ENCODE measurements at regions not wholly inside any gene's neighbourhood (a gene's known extent, or its start where the extent isn't known, plus 50 kb on each side); places are given as distances from the start of the nearest gene placed in this dataset.

GRCh38 chr1:38697387-38697786, 162.2 kb downstream of the RRAGC start:
- TF ChIP-seq YY1 (IDR thresholded peaks at IDR 0.05; ENCODE audit: insufficient read depth, insufficient read length) (no peak), SUZ12 (IDR thresholded peaks at IDR 0.05; ENCODE audit: extremely low read depth, insufficient read depth, insufficient read length) (no peak), ZNF274 (IDR thresholded peaks at IDR 0.05; ENCODE audit: low read depth, low read length) (no peak)
- DNase-seq (ENCODE audit: low read depth, low spot score) = no peak
- Histone ChIP-seq H3K36me3 (ENCODE audit: insufficient read depth, insufficient read length, low read length) (no peaks in the 10 kb centered on the region), H3K27me3 (ENCODE audit: insufficient read depth, insufficient read length) (no peaks in the 10 kb centered on the region), H3K9ac (ENCODE audit: insufficient read length, low read depth) (no peak overlapping the region), H3K4me1 (ENCODE audit: insufficient read depth, insufficient read length) (no peaks in the 10 kb centered on the region), H3K9me3 (ENCODE audit: insufficient read depth, low read length) (no peaks in the 10 kb centered on the region), H3K4me3 (ENCODE audit: insufficient read length, low read depth) (no peak overlapping the region)

- Histone ChIP-seq H3K36me3 (ENCODE audit: insufficient read depth, insufficient read length, low read length) (no peaks in the 10 kb centered on the region), H3K9me3 (ENCODE audit: insufficient read depth, low read length) (no peaks in the 10 kb centered on the region), H3K4me1 (ENCODE audit: insufficient read depth, insufficient read length) (no peaks in the 10 kb centered on the region), H3K27me3 (ENCODE audit: insufficient read depth, insufficient read length) (no peaks in the 10 kb centered on the region), H3K4me3 (ENCODE audit: insufficient read length, low read depth) (no peak overlapping the region), H3K9ac (ENCODE audit: insufficient read length, low read depth) (no peak overlapping the region)
- TF ChIP-seq SUZ12 (IDR thresholded peaks at IDR 0.05; ENCODE audit: extremely low read depth, insufficient read depth, insufficient read length) (no peak), YY1 (IDR thresholded peaks at IDR 0.05; ENCODE audit: insufficient read depth, insufficient read length) (no peak), ZNF274 (IDR thresholded peaks at IDR 0.05; ENCODE audit: low read depth, low read length) (no peak)
- DNase-seq (ENCODE audit: low read depth, low spot score) = no peak
Measured at GRCh38 chr1:38696371-38696770, 163.2 kb downstream of the RRAGC start.

- DNase-seq (ENCODE audit: low read depth, low spot score) = no peak
- no peaks in the 10 kb centered on the region for H3K36me3 ChIP-seq (ENCODE audit: insufficient read depth, insufficient read length, low read length)
- TF ChIP-seq YY1 (IDR thresholded peaks at IDR 0.05; ENCODE audit: insufficient read depth, insufficient read length) (no peak), ZNF274 (IDR thresholded peaks at IDR 0.05; ENCODE audit: low read depth, low read length) (no peak), SUZ12 (IDR thresholded peaks at IDR 0.05; ENCODE audit: extremely low read depth, insufficient read depth, insufficient read length) (no peak)
- H3K27me3 ChIP-seq (ENCODE audit: insufficient read depth, insufficient read length) = no peaks in the 10 kb centered on the region
- no peak overlapping the region for H3K9ac ChIP-seq (ENCODE audit: insufficient read length, low read depth)
- H3K9me3 ChIP-seq (ENCODE audit: insufficient read depth, low read length) = no peaks in the 10 kb centered on the region
- H3K4me1 ChIP-seq (ENCODE audit: insufficient read depth, insufficient read length) = no peaks in the 10 kb centered on the region
- no peak overlapping the region for H3K4me3 ChIP-seq (ENCODE audit: insufficient read length, low read depth)
Measured at GRCh38 chr1:38693759-38694158, 165.8 kb downstream of the RRAGC start.

- H3K9ac ChIP-seq (ENCODE audit: insufficient read length, low read depth) = no peak overlapping the region
- DNase-seq (ENCODE audit: low read depth, low spot score) = no peak
- H3K4me1 ChIP-seq (ENCODE audit: insufficient read depth, insufficient read length) = no peaks in the 10 kb centered on the region
- no peak overlapping the region for H3K4me3 ChIP-seq (ENCODE audit: insufficient read length, low read depth)
- TF ChIP-seq ZNF274 (IDR thresholded peaks at IDR 0.05; ENCODE audit: low read depth, low read length) (no peak), SUZ12 (IDR thresholded peaks at IDR 0.05; ENCODE audit: extremely low read depth, insufficient read depth, insufficient read length) (no peak), YY1 (IDR thresholded peaks at IDR 0.05; ENCODE audit: insufficient read depth, insufficient read length) (no peak)
- H3K9me3 ChIP-seq (ENCODE audit: insufficient read depth, low read length) = no peaks in the 10 kb centered on the region
- no peaks in the 10 kb centered on the region for H3K27me3 ChIP-seq (ENCODE audit: insufficient read depth, insufficient read length)
- H3K36me3 ChIP-seq (ENCODE audit: insufficient read depth, insufficient read length, low read length) = no peaks in the 10 kb centered on the region
Measured at GRCh38 chr1:38693031-38693430, 166.5 kb downstream of the RRAGC start.

GRCh38 chr1:38690790-38691449, 168.7 kb downstream of the RRAGC start:
- Histone ChIP-seq H3K4me3 (ENCODE audit: insufficient read length, low read depth) (no peak overlapping the region), H3K9ac (ENCODE audit: insufficient read length, low read depth) (no peak overlapping the region), H3K36me3 (ENCODE audit: insufficient read depth, insufficient read length, low read length) (no peaks in the 10 kb centered on the region), H3K4me1 (ENCODE audit: insufficient read depth, insufficient read length) (no peaks in the 10 kb centered on the region), H3K27me3 (ENCODE audit: insufficient read depth, insufficient read length) (no peaks in the 10 kb centered on the region), H3K9me3 (ENCODE audit: insufficient read depth, low read length) (no peaks in the 10 kb centered on the region)
- no peak for TF ChIP-seq ZNF274 (IDR thresholded peaks at IDR 0.05; ENCODE audit: low read depth, low read length)
- TF ChIP-seq YY1 (IDR thresholded peaks at IDR 0.05; ENCODE audit: insufficient read depth, insufficient read length) = no peak
- TF ChIP-seq SUZ12 (IDR thresholded peaks at IDR 0.05; ENCODE audit: extremely low read depth, insufficient read depth, insufficient read length) = no peak
- DNase-seq (ENCODE audit: low read depth, low spot score) = no peak

- H3K4me3 ChIP-seq (ENCODE audit: insufficient read length, low read depth) = no peak overlapping the region
Measured at GRCh38 chr1:38686927-38687255, 172.7 kb downstream of the RRAGC start.

GRCh38 chr1:38686167-38686926, 173.2 kb downstream of the RRAGC start:
- TF ChIP-seq YY1 (IDR thresholded peaks at IDR 0.05; ENCODE audit: insufficient read depth, insufficient read length) = no peak
- no peak for TF ChIP-seq SUZ12 (IDR thresholded peaks at IDR 0.05; ENCODE audit: extremely low read depth, insufficient read depth, insufficient read length)
- Histone ChIP-seq H3K9me3 (ENCODE audit: insufficient read depth, low read length) (no peaks in the 10 kb centered on the region), H3K4me1 (ENCODE audit: insufficient read depth, insufficient read length) (no peaks in the 10 kb centered on the region), H3K9ac (ENCODE audit: insufficient read length, low read depth) (no peak overlapping the region), H3K27me3 (ENCODE audit: insufficient read depth, insufficient read length) (no peaks in the 10 kb centered on the region), H3K4me3 (ENCODE audit: insufficient read length, low read depth) (no peak overlapping the region), H3K36me3 (ENCODE audit: insufficient read depth, insufficient read length, low read length) (no peaks in the 10 kb centered on the region)
- no peak for DNase-seq (ENCODE audit: low read depth, low spot score)

More at GRCh38 chr1:38686927-38687255, 172.7 kb downstream of the RRAGC start:
- Histone ChIP-seq H3K27me3 (ENCODE audit: insufficient read depth, insufficient read length) (no peaks in the 10 kb centered on the region), H3K4me1 (ENCODE audit: insufficient read depth, insufficient read length) (no peaks in the 10 kb centered on the region), H3K9me3 (ENCODE audit: insufficient read depth, low read length) (no peaks in the 10 kb centered on the region), H3K9ac (ENCODE audit: insufficient read length, low read depth) (no peak overlapping the region), H3K36me3 (ENCODE audit: insufficient read depth, insufficient read length, low read length) (no peaks in the 10 kb centered on the region)
- no peak for TF ChIP-seq YY1 (IDR thresholded peaks at IDR 0.05; ENCODE audit: insufficient read depth, insufficient read length)
- TF ChIP-seq ZNF274 (IDR thresholded peaks at IDR 0.05; ENCODE audit: low read depth, low read length) = no peak
- no peak for TF ChIP-seq SUZ12 (IDR thresholded peaks at IDR 0.05; ENCODE audit: extremely low read depth, insufficient read depth, insufficient read length)
- no peak for DNase-seq (ENCODE audit: low read depth, low spot score)
